ENCODE measurements at regions not wholly inside any gene's neighbourhood (a gene's known extent, or its start where the extent isn't known, plus 50 kb on each side); places are given as distances from the start of the nearest gene placed in this dataset.

DNA sequence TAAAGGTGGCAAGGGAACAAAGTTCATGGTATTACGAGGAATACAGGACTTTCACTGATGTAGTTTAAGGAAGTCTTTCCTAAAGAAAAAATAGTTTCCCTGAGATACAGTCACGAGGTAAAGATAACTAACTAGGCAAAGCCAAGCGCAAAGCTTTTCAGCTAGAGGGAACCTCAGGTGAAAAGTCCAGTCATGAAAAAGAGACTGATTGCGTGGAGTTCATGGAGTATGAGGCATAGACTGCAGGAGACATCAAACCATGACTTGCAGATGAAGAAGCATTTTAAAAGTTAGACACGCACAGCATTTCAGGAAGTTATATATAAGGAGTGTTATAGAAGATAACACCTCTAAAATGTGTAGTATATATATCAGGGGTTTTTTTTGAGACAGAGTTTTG is 205.6 kb upstream of the ZNF184 start:
- no peaks in the 10 kb centered on the region for H3K36me3 ChIP-seq (ENCODE audit: insufficient read depth, low read length)
- peaks cover 18% of the 10 kb centered on the region for H3K27me3 ChIP-seq (ENCODE audit: insufficient read depth, low read length)
- no peak overlapping the region for H3K27ac ChIP-seq (ENCODE audit: low read depth, low read length)
- H2AFZ ChIP-seq (ENCODE audit: low read length): no peak overlapping the region
- no peaks in the 10 kb centered on the region for H3K9me3 ChIP-seq (ENCODE audit: low read depth, low read length)
- no peak overlapping the region for H3K4me2 ChIP-seq (ENCODE audit: insufficient read depth, low read length)
- no peak for DNase-seq (ENCODE audit: insufficient read length, low spot score, missing footprints)
- no peaks in the 10 kb centered on the region for H3K79me2 ChIP-seq (ENCODE audit: insufficient read depth, low read length)
- H4K20me1 ChIP-seq (ENCODE audit: insufficient read depth, low read length): no peaks in the 10 kb centered on the region
- H3K4me3 ChIP-seq (ENCODE audit: insufficient read depth, low read length): no peak overlapping the region
- H3K4me1 ChIP-seq (ENCODE audit: insufficient read depth, low read length): no peaks in the 10 kb centered on the region
- no peak for TF ChIP-seq CTCF (IDR thresholded peaks at IDR 0.05; ENCODE audit: extremely low read depth, low read depth, low read length)

DNA sequence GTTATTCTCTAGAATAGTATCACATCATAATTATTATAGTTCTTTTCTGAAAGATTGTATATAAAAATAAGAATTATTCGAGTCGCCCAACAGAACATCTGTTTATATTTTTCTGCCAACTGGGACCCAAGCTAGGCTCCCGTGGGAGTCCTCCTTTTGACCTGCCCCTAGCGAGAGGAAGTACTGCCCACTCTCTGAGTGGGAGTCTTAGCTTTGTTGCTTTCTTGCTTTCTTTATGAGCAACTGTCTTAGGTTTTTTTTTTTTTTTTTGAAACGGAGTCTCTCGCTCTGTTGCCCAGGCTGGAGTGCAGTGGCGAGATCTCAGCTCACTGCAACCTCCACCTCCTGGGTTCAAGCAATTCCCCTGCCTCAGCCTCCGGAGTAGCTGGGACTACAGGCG is 202.0 kb upstream of the ZNF184 start:
- Histone ChIP-seq H3K9me3 (ENCODE audit: low read depth, low read length) (no peaks in the 10 kb centered on the region), H3K4me3 (ENCODE audit: insufficient read depth, low read length) (no peak overlapping the region), H2AFZ (ENCODE audit: low read length) (no peak overlapping the region), H3K4me2 (ENCODE audit: insufficient read depth, low read length) (no peak overlapping the region), H3K4me1 (ENCODE audit: insufficient read depth, low read length) (peaks cover 4% of the 10 kb centered on the region), H3K27ac (ENCODE audit: low read depth, low read length) (no peak overlapping the region), H3K36me3 (ENCODE audit: insufficient read depth, low read length) (no peaks in the 10 kb centered on the region), H4K20me1 (ENCODE audit: insufficient read depth, low read length) (no peaks in the 10 kb centered on the region), H3K79me2 (ENCODE audit: insufficient read depth, low read length) (no peaks in the 10 kb centered on the region), H3K27me3 (ENCODE audit: insufficient read depth, low read length) (peaks cover 9% of the 10 kb centered on the region)
- no peak for TF ChIP-seq CTCF (IDR thresholded peaks at IDR 0.05; ENCODE audit: extremely low read depth, low read depth, low read length)
- no peak for DNase-seq (ENCODE audit: insufficient read length, low spot score, missing footprints)

DNA sequence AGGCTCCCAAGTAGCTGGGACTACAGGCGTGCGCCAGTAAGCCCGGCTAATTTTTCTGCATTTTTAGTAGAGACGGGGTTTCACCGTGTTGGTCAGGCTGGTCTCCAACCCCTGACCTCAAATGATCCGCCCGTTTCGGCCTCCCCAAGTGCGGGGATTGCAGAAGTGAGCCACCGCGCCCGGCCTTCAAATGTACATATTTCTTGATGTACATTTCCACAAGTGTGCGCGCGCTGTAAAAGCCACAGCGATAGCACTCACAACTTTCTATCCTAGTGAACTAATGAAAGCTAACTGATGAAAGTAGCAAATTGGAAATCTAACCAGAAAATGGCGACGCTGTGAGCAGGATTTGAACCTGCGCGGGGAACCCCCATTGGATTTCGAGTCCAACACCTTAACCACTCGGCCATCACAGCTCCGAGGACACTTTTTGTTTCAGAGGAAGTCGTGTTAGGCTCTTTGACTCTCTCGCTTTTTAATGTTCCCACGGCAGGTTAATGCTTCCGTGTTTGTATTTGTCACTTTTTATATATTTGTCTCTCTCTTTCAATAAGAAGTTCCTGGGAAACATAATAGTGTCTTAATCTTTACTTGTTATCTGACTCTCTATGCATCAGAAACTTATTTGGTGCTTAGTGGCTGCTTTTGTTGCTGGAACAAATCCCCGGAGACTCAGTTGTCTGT is 199.4 kb upstream of the ZNF184 start:
- TF ChIP-seq CTCF (IDR thresholded peaks at IDR 0.05; ENCODE audit: extremely low read depth, low read depth, low read length): no peak
- DNase-seq (ENCODE audit: insufficient read length, low spot score, missing footprints): peak; percentile 52
- H3K79me2 ChIP-seq (ENCODE audit: insufficient read depth, low read length): no peaks in the 10 kb centered on the region
- H3K4me3 ChIP-seq (ENCODE audit: insufficient read depth, low read length): peak overlapping the region; percentile 34
- peak overlapping the region; percentile 45 for H2AFZ ChIP-seq (ENCODE audit: low read length)
- no peak overlapping the region for H3K27ac ChIP-seq (ENCODE audit: low read depth, low read length)
- H3K4me2 ChIP-seq (ENCODE audit: insufficient read depth, low read length): peak overlapping the region; percentile 59
- peaks cover 5% of the 10 kb centered on the region for H3K27me3 ChIP-seq (ENCODE audit: insufficient read depth, low read length)
- H3K9me3 ChIP-seq (ENCODE audit: low read depth, low read length): no peaks in the 10 kb centered on the region
- no peaks in the 10 kb centered on the region for H4K20me1 ChIP-seq (ENCODE audit: insufficient read depth, low read length)
- H3K4me1 ChIP-seq (ENCODE audit: insufficient read depth, low read length): peaks cover 21% of the 10 kb centered on the region
- no peaks in the 10 kb centered on the region for H3K36me3 ChIP-seq (ENCODE audit: insufficient read depth, low read length)

DNA sequence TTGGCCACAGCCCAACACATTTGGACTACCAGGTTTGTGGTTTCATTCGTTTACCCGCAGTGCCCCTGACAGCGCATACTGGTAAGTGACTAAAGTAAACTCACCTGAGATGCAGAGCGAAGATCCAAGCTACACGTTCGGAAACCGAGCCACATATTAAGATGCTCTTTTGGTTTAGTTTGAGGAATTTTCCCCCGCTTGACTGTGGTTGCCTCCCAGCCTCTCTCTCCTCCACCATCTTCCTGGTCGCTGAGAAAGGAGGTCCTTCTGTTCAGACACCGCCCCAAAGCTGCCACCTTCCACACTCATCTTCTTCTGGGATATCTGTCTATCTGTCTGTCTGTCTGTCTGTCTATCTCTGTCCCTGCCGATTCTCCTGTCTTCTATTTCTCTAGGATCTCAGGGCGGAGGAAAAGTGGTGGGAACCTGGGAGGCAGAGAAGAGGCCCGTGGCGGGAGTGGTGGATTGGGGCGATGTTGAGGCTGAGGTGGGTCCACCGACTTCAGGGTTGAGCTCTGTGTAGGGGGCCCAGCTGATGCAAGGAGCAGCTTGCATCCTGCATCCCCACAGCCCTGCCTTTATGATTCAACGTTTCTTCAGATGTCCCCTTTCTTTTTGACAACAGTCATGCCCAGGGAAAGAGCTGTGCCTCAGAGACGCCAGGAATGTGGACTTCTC is 196.9 kb upstream of the ZNF184 start:
- Histone ChIP-seq H4K20me1 (ENCODE audit: insufficient read depth, low read length) (no peaks in the 10 kb centered on the region), H3K27me3 (ENCODE audit: insufficient read depth, low read length) (peaks cover 12% of the 10 kb centered on the region), H3K9me3 (ENCODE audit: low read depth, low read length) (no peaks in the 10 kb centered on the region), H3K4me3 (ENCODE audit: insufficient read depth, low read length) (peak overlapping the region; percentile 35), H2AFZ (ENCODE audit: low read length) (peak overlapping the region; percentile 13), H3K4me1 (ENCODE audit: insufficient read depth, low read length) (peaks cover 23% of the 10 kb centered on the region), H3K27ac (ENCODE audit: low read depth, low read length) (no peak overlapping the region), H3K79me2 (ENCODE audit: insufficient read depth, low read length) (no peaks in the 10 kb centered on the region), H3K4me2 (ENCODE audit: insufficient read depth, low read length) (peak overlapping the region; percentile 70), H3K36me3 (ENCODE audit: insufficient read depth, low read length) (no peaks in the 10 kb centered on the region)
- TF ChIP-seq CTCF (IDR thresholded peaks at IDR 0.05; ENCODE audit: extremely low read depth, low read depth, low read length): no peak
- DNase-seq (ENCODE audit: insufficient read length, low spot score, missing footprints): no peak

Measured in osteoblast (primary cell).